ENCODE measurements at regions not wholly inside any gene's neighbourhood (a gene's known extent, or its start where the extent isn't known, plus 50 kb on each side); places are given as distances from the start of the nearest gene placed in this dataset.

GRCh38 chr2:19169134-19169768, 189.2 kb downstream of the OSR1 start:
- TF ChIP-seq CTCF (IDR thresholded peaks at IDR 0.05) (no peak), POLR2A (IDR thresholded peaks at IDR 0.05) (no peak), EP300 (IDR thresholded peaks at IDR 0.05) (no peak)

Measured in ovary (tissue), 3 donors.